ENCODE measurements at regions not wholly inside any gene's neighbourhood (a gene's known extent, or its start where the extent isn't known, plus 50 kb on each side); places are given as distances from the start of the nearest gene placed in this dataset.

DNA sequence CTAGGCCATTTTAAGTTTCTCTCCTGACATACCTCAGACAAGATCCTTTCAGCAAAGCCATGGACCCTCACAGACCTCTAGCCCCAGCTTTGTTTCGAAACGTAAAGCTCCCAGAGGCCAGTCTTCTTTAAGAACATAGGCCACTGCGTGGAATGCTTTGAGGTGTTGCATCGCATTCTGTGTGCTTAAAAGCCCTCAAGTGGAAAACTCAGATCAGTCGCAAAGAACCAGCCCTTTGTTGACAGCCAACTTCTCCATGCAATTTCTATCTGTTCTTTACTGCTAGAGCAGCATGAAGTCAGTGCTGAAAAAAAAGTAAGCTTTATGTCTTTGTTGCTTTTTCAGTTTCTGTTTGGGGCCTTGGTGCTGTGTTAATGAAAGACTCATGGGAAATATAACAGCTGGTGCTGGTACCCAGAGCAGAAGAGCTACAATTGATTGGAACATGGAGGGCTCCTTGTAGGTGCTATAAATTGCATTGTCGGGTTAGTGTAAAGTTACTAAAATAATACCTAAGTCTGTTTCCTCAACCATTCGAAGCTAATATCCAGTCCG is 142.6 kb downstream of the MAP3K7 start:
- TF ChIP-seq, protein P1, sequence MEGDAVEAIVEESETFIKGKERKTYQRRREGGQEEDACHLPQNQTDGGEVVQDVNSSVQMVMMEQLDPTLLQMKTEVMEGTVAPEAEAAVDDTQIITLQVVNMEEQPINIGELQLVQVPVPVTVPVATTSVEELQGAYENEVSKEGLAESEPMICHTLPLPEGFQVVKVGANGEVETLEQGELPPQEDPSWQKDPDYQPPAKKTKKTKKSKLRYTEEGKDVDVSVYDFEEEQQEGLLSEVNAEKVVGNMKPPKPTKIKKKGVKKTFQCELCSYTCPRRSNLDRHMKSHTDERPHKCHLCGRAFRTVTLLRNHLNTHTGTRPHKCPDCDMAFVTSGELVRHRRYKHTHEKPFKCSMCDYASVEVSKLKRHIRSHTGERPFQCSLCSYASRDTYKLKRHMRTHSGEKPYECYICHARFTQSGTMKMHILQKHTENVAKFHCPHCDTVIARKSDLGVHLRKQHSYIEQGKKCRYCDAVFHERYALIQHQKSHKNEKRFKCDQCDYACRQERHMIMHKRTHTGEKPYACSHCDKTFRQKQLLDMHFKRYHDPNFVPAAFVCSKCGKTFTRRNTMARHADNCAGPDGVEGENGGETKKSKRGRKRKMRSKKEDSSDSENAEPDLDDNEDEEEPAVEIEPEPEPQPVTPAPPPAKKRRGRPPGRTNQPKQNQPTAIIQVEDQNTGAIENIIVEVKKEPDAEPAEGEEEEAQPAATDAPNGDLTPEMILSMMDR (conservative IDR thresholded peaks at IDR 0.05; ENCODE audit: low read depth, low read length): no peak
- DNase-seq (ENCODE audit: low read depth): no peak
- H3K4me3 ChIP-seq (ENCODE audit: low read length): no peak overlapping the region

DNA sequence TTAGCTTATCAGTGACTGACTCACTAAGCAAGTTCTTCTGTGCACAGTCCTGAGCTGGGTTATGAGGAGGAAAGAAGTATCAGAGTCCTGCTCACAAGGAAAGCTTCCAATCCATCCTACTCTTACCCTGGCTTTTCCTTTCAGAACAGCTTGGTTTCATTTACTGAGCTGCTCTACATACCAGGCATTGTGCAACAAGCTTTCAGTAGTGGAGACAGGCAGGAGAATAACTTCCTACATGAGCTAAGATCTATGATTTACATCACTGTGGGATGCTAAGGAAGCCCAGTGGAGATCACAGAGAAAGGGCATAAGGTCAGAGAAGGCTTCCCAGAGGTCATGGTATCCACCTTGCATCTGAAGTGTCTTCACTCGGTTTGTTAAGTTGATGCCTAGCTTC is 144.5 kb downstream of the MAP3K7 start:
- H3K4me3 ChIP-seq (ENCODE audit: low read length): no peak overlapping the region
- TF ChIP-seq, protein P1 (conservative IDR thresholded peaks at IDR 0.05; ENCODE audit: low read depth, low read length): no peak
- DNase-seq (ENCODE audit: low read depth): no peak

DNA sequence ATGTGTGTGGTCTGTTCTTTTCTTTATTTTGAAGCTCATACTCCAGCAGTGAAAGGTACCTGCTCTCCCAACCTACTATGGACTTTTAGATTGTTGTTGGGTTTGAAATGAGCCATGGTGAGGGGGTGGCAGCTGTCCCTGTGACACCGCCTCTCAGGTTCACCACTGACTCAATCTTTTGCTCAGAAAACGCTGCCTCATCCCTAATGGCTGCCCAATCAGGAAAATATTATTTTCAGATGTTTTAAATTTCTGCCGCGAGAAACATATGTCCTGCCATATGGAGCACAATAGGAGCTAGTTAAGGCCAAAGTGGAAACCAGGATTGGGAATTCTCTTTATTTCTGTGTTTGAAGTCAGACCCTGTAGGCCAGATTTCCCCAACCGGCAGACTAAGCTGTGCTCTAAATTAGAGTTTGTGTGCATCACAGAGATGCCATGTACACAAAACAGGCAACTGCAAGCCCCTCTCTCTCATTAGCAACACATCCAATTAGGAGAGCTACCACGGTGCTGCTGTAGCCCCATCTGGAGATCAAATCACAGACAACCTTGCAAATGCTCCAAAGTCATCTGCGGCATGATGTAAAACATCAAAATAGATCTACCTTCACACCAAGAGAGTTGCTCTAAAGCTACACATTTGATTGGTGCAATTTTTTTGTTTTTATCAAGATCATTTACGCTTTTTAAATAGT is 144.1 kb upstream of the BACH2 start:
- H3K4me3 ChIP-seq (ENCODE audit: low read length): no peak overlapping the region
- TF ChIP-seq, protein P1 (conservative IDR thresholded peaks at IDR 0.05; ENCODE audit: low read depth, low read length): no peak
- DNase-seq (ENCODE audit: low read depth): no peak

DNA sequence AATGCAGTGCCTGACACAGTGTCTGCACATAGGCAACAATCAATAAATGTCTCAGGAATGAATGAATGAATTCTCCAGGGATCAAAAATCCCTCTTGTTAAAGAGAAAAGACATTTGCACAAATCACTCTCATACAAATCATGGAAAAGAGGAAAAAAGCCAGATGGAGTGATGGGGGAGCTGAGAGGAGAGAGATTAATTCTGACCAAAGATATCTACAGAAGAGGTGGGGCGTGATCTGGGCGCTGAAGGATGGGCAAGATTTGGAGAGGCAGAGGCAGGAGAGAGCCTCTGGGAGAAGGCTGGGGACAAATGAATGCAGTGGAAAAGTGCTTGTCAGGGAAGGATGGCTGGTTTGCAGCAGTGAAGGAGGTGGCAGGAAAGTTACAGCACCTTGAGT is 142.9 kb upstream of the BACH2 start:
- TF ChIP-seq, protein P1 (conservative IDR thresholded peaks at IDR 0.05; ENCODE audit: low read depth, low read length): no peak
- DNase-seq (ENCODE audit: low read depth): no peak
- H3K4me3 ChIP-seq (ENCODE audit: low read length): no peak overlapping the region

DNA sequence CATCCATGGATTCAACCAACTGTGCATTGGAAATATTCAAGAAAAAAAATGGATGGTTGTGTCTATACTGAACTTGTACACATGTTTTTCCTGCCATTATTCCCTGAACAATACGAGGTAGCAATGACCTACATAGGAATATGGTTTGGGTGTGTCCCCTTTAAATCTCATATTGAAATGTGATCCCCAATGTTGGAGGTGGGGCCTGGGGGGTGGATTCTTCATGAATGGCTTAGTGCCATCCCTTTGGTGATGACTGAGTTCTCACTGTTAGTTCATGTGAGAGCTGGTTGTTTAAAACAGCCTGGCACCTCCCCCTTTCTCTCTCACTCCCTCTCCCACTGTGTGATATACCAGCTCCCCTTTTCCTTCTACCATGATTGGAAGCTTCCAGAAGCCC is 139.8 kb upstream of the BACH2 start:
- DNase-seq (ENCODE audit: low read depth): no peak
- TF ChIP-seq, protein P1 (conservative IDR thresholded peaks at IDR 0.05; ENCODE audit: low read depth, low read length): no peak
- H3K4me3 ChIP-seq (ENCODE audit: low read length): no peak overlapping the region

DNA sequence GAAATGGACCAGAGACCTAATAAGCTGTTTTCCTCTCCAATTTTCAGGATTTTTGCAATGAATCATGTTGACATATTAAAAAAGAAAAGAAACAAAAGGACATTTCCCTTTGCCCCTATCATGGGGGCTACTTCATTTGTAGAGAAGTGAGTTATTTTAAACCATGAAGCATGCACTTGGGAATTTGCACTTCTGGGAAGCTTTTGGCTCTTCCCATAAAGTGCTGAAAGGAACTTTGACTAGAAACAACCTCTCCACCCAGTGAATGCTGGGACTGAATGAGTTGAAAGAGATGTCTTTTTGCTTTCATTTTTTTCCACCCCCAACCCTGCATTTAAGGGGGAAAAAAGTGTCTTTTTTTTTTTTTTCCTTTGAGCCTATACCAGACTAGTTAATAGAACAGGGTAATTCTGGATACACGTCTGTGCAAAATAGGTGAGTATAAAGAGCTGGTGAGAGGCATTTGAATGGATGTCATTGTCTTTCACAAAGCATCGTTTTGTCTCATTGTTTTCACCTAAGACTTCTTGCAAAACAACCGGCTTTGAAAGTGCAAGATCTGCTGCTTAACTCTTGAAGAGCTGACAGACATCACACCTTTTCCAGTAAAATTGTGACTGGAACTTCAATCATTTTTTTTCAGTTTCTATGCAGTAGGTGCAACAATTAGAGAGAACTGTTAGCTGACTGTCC is 138.7 kb upstream of the BACH2 start:
- no peak for DNase-seq (ENCODE audit: low read depth)

More for the DNA sequence above, 138.7 kb upstream of the BACH2 start:
- TF ChIP-seq, protein P1 (conservative IDR thresholded peaks at IDR 0.05; ENCODE audit: low read depth, low read length): no peak
- H3K4me3 ChIP-seq (ENCODE audit: low read length): no peak overlapping the region

Measured in retinal pigment epithelial cell (primary cell).